ENCODE measurements at regions not wholly inside any gene's neighbourhood (a gene's known extent, or its start where the extent isn't known, plus 50 kb on each side); places are given as distances from the start of the nearest gene placed in this dataset.

DNA sequence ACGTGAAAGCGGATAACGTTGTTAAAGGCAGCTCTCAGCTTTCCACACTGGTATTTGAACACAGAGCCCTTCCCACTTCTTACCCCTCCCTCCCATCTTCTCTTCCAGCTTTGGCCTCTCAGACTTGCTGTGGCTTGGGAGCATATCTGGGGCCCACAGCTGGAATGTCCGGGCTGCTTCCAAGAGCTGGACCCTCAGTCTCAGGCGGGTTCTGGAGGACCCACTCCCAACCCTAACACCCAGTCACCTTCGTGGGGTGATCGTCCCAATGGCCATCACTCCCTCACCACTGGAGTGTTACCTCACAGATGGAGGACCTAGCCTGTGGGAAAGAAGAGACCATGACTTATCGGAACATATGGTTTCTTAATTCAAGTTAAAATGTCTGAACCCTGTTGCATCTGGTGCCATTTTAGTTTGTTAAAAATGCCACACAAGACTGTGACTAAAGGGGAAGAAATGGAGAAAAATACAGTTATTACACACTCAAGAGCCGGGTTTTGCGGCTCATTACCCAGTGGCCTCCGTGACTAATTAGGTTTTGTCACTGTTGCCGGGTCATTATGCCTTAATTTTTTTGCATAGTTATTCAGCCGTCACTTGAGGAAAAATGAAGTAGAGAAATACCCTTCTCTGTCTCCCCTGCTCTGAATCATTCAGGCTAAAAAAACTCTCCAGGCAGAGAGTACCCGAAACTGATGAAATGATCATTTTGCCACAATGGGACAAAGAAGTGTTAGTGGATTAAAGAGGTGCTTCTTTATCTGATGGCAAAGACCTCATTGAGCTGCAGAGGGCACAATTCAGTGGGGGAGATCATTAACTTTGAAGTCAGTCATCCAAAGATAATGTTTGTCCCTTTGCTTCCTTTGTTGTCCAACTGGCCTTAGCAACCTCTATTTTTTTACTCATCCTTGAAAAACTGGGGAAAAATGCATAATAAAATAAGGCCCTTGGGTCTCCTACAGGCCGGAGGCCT lies 87.2 kb upstream of the HTATIP2 start:
- peak in 1 of 2 donors; percentile 33 for DNase-seq (ENCODE audit: low read depth in 2 of 2)
- Histone ChIP-seq H4K20me1 (ENCODE audit: control insufficient read depth, extremely low read depth, insufficient read depth, low read length) (no peaks in the 10 kb centered on the region), H3K27ac (ENCODE audit: insufficient read depth, low read length) (no peak overlapping the region), H3K4me1 (ENCODE audit: control insufficient read depth, extremely low read depth, insufficient read depth, low read length) (no peaks in the 10 kb centered on the region), H3K36me3 (ENCODE audit: control insufficient read depth, insufficient read depth, low read length) (no peaks in the 10 kb centered on the region), H3K79me2 (ENCODE audit: control insufficient read depth, insufficient read depth, low read length) (no peaks in the 10 kb centered on the region), H3K9me3 (ENCODE audit: control insufficient read depth, insufficient read depth, low read depth, low read length) (no peaks in the 10 kb centered on the region), H3K4me3 (replicated peaks in 1 of 4; ENCODE audit: control extremely low read depth in 1 of 4, insufficient read depth in 1 of 4, low read depth in 3 of 4, low read length in 4 of 4) (no peak overlapping the region), H2AFZ (ENCODE audit: low read length) (no peak overlapping the region), H3K9ac (ENCODE audit: insufficient read depth, low read length) (no peak overlapping the region), H3K4me2 (ENCODE audit: extremely low read depth, insufficient read depth, low read length) (no peak overlapping the region), H3K27me3 (ENCODE audit: control insufficient read depth, insufficient read depth, low read length) (peaks cover 2% of the 10 kb centered on the region)
- TF ChIP-seq, protein P1, sequence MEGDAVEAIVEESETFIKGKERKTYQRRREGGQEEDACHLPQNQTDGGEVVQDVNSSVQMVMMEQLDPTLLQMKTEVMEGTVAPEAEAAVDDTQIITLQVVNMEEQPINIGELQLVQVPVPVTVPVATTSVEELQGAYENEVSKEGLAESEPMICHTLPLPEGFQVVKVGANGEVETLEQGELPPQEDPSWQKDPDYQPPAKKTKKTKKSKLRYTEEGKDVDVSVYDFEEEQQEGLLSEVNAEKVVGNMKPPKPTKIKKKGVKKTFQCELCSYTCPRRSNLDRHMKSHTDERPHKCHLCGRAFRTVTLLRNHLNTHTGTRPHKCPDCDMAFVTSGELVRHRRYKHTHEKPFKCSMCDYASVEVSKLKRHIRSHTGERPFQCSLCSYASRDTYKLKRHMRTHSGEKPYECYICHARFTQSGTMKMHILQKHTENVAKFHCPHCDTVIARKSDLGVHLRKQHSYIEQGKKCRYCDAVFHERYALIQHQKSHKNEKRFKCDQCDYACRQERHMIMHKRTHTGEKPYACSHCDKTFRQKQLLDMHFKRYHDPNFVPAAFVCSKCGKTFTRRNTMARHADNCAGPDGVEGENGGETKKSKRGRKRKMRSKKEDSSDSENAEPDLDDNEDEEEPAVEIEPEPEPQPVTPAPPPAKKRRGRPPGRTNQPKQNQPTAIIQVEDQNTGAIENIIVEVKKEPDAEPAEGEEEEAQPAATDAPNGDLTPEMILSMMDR (conservative IDR thresholded peaks at IDR 0.05 in 1 of 2, IDR thresholded peaks at IDR 0.05 in 1 of 2; ENCODE audit: low read depth in 1 of 2, low read length in 2 of 2), result no peak
- no peak for TF ChIP-seq EZH2 (IDR thresholded peaks at IDR 0.05; ENCODE audit: low read length, missing control alignments)

DNA sequence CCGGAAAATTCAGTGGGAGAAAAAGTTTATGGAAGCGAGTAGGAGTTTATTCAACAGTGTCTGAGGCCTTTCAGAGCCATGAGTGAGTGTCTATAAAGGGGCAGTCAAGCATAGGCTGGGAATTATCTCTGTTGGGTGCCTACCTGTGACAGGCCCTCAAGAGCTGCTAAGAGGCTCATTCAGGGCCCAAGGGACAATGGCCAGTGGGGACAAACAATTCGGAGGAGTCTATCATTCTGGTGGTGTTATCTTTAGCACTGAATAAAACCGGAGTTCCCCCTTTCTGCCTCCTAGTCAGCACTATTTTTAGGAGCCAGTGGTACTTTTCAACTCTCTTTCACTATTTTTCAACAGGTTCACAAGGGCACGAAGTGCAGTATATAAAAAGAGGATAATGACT lies 89.5 kb upstream of the HTATIP2 start:
- no peak overlapping the region for H2AFZ ChIP-seq (ENCODE audit: low read length)
- DNase-seq (ENCODE audit: low read depth in 2 of 2), result no peak
- peaks cover 2% of the 10 kb centered on the region for H3K27me3 ChIP-seq (ENCODE audit: control insufficient read depth, insufficient read depth, low read length)
- no peaks in the 10 kb centered on the region for H4K20me1 ChIP-seq (ENCODE audit: control insufficient read depth, extremely low read depth, insufficient read depth, low read length)
- H3K9me3 ChIP-seq (ENCODE audit: control insufficient read depth, insufficient read depth, low read depth, low read length), result no peaks in the 10 kb centered on the region
- H3K4me2 ChIP-seq (ENCODE audit: extremely low read depth, insufficient read depth, low read length), result no peak overlapping the region
- no peak overlapping the region for H3K4me3 ChIP-seq (replicated peaks in 1 of 4; ENCODE audit: control extremely low read depth in 1 of 4, insufficient read depth in 1 of 4, low read depth in 3 of 4, low read length in 4 of 4)
- no peaks in the 10 kb centered on the region for H3K4me1 ChIP-seq (ENCODE audit: control insufficient read depth, extremely low read depth, insufficient read depth, low read length)
- H3K9ac ChIP-seq (ENCODE audit: insufficient read depth, low read length), result no peak overlapping the region
- H3K79me2 ChIP-seq (ENCODE audit: control insufficient read depth, insufficient read depth, low read length), result no peaks in the 10 kb centered on the region
- H3K36me3 ChIP-seq (ENCODE audit: control insufficient read depth, insufficient read depth, low read length), result no peaks in the 10 kb centered on the region
- TF ChIP-seq, protein P1 (conservative IDR thresholded peaks at IDR 0.05 in 1 of 2, IDR thresholded peaks at IDR 0.05 in 1 of 2; ENCODE audit: low read depth in 1 of 2, low read length in 2 of 2), result no peak
- no peak for TF ChIP-seq EZH2 (IDR thresholded peaks at IDR 0.05; ENCODE audit: low read length, missing control alignments)
- H3K27ac ChIP-seq (ENCODE audit: insufficient read depth, low read length), result no peak overlapping the region

DNA sequence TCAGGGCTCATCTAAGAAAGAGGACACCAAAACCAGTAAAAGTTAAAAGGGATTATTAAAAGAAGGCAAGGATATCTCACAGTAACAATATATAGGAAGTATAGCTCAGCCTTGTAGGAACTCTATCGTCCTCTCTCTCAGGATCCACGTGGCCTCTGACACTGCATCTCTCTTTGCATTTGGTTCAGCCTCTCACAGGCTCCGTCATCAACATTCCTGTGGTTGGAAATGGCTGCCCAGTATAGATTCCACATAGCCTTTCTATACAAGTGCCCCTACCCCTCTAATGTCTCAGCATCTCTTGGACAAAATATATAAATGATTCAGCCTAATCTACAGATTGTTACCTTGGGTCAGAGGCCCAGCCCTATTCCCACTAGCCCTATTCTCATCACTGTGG lies 101.3 kb upstream of the DBX1 start:
- Histone ChIP-seq H2AFZ (ENCODE audit: low read length) (no peak overlapping the region), H3K79me2 (ENCODE audit: control insufficient read depth, insufficient read depth, low read length) (no peaks in the 10 kb centered on the region), H3K9me3 (ENCODE audit: control insufficient read depth, insufficient read depth, low read depth, low read length) (no peaks in the 10 kb centered on the region), H3K4me2 (ENCODE audit: extremely low read depth, insufficient read depth, low read length) (no peak overlapping the region), H4K20me1 (ENCODE audit: control insufficient read depth, extremely low read depth, insufficient read depth, low read length) (no peaks in the 10 kb centered on the region), H3K4me3 (replicated peaks in 1 of 4; ENCODE audit: control extremely low read depth in 1 of 4, insufficient read depth in 1 of 4, low read depth in 3 of 4, low read length in 4 of 4) (no peak overlapping the region), H3K27me3 (ENCODE audit: control insufficient read depth, insufficient read depth, low read length) (peaks cover 3% of the 10 kb centered on the region), H3K9ac (ENCODE audit: insufficient read depth, low read length) (no peak overlapping the region), H3K27ac (ENCODE audit: insufficient read depth, low read length) (no peak overlapping the region), H3K36me3 (ENCODE audit: control insufficient read depth, insufficient read depth, low read length) (no peaks in the 10 kb centered on the region), H3K4me1 (ENCODE audit: control insufficient read depth, extremely low read depth, insufficient read depth, low read length) (no peaks in the 10 kb centered on the region)
- peak in 1 of 2 donors; percentile 5 for DNase-seq (ENCODE audit: low read depth in 2 of 2)
- TF ChIP-seq, protein P1 (conservative IDR thresholded peaks at IDR 0.05 in 1 of 2, IDR thresholded peaks at IDR 0.05 in 1 of 2; ENCODE audit: low read depth in 1 of 2, low read length in 2 of 2), result no peak
- no peak for TF ChIP-seq EZH2 (IDR thresholded peaks at IDR 0.05; ENCODE audit: low read length, missing control alignments)

Data from fibroblast of lung (primary cell).